ENCODE measurements at regions not wholly inside any gene's neighbourhood (a gene's known extent, or its start where the extent isn't known, plus 50 kb on each side); places are given as distances from the start of the nearest gene placed in this dataset.

GRCh38 chr7:142602183-142602582, 147.1 kb upstream of the PRSS1 start:
- TF ChIP-seq CTCF (IDR thresholded peaks at IDR 0.05) = no peak
- no peak for TF ChIP-seq ZFX (IDR thresholded peaks at IDR 0.05; ENCODE audit: borderline replicate concordance)
- no peak overlapping the region for H3K27ac ChIP-seq

- H3K27ac ChIP-seq = no peak overlapping the region
- TF ChIP-seq CTCF (IDR thresholded peaks at IDR 0.05) = no peak
- TF ChIP-seq ZFX (IDR thresholded peaks at IDR 0.05; ENCODE audit: borderline replicate concordance) = no peak
Observed at GRCh38 chr7:142598297-142598696, 151.0 kb upstream of the PRSS1 start.

GRCh38 chr7:142597547-142597946, 151.7 kb upstream of the PRSS1 start:
- TF ChIP-seq CTCF (IDR thresholded peaks at IDR 0.05) (no peak), ZFX (IDR thresholded peaks at IDR 0.05; ENCODE audit: borderline replicate concordance) (no peak)
- no peak overlapping the region for H3K27ac ChIP-seq

GRCh38 chr7:142595816-142596516, 153.3 kb upstream of the PRSS1 start:
- TF ChIP-seq ZFX (IDR thresholded peaks at IDR 0.05; ENCODE audit: borderline replicate concordance) (no peak), CTCF (IDR thresholded peaks at IDR 0.05) (no peak)
- no peak overlapping the region for H3K27ac ChIP-seq

GRCh38 chr7:142594078-142594477, 155.2 kb upstream of the PRSS1 start:
- H3K27ac ChIP-seq = no peak overlapping the region

GRCh38 chr7:142593106-142593505, 156.2 kb upstream of the PRSS1 start:
- TF ChIP-seq CTCF (IDR thresholded peaks at IDR 0.05) = no peak
- no peak for TF ChIP-seq ZFX (IDR thresholded peaks at IDR 0.05; ENCODE audit: borderline replicate concordance)
- H3K27ac ChIP-seq = no peak overlapping the region

More at GRCh38 chr7:142594078-142594477, 155.2 kb upstream of the PRSS1 start:
- no peak for TF ChIP-seq CTCF (IDR thresholded peaks at IDR 0.05)
- no peak for TF ChIP-seq ZFX (IDR thresholded peaks at IDR 0.05; ENCODE audit: borderline replicate concordance)

GRCh38 chr7:142592664-142593063, 156.6 kb upstream of the PRSS1 start:
- TF ChIP-seq CTCF (IDR thresholded peaks at IDR 0.05) = no peak
- no peak for TF ChIP-seq ZFX (IDR thresholded peaks at IDR 0.05; ENCODE audit: borderline replicate concordance)
- H3K27ac ChIP-seq = no peak overlapping the region

Data from 22Rv1 (cell line).